K562 (cell line): ENCODE measurements at regions not wholly inside any gene's neighbourhood (a gene's known extent, or its start where the extent isn't known, plus 50 kb on each side); places are given as distances from the start of the nearest gene placed in this dataset.

Source experiments
- ATAC-seq: fragments of 200-7000 bp; cut with Tn5 transposase; 3 replicates; pipeline ENCODE4 v1.9.1; 2020; ENCODE audit warnings: moderate library complexity
- BruUV-seq: library from RNA; stranded (reverse); fragments of 400-500 nt; replicated peaks from 2 replicates; lab custom pipeline; 2021; lab: Mats Ljungman, UMichigan
- CTCF ChIA-PET: fragments of 300-600 bp; formaldehyde crosslinking; extraction: SDS; loops from one replicate; lab custom pipeline; 2021; ENCODE audit warnings: low intra/inter-chr PET ratio; lab: Yijun Ruan, JAX
- POLR2A ChIA-PET: fragments of 300-600, 350-650 bp; sonication (Branson Sonifier 250); formaldehyde crosslinking; extraction: SDS; loops from one replicate; lab custom pipeline; 2021; ENCODE audit warnings: antibody characterized with exemption, inconsistent platforms; lab: Yijun Ruan, JAX
- DNase-seq, 4 experiments: peaks; one replicate each; pipeline versions ENCODE4 v3.0.0 to v3.0.0-alpha.2; 2011 to 2018; ENCODE audit warnings: low spot score in 3 of 4, mixed read lengths in 3 of 4; ENCODE audit errors: extremely low read depth in 1 of 4
- FAIRE-seq: peaks from 2 replicates; lab custom pipeline; 2011; peaks lifted over from hg19 to GRCh38; lab: Jason Lieb, UNC
- H2AFZ ChIP-seq: 2 replicates; pipeline ENCODE4 v1.6.0; 2011; ENCODE audit warnings: low read depth, low read length, control low read depth, inconsistent platforms
- H3K27ac ChIP-seq: fragments of 200-600 bp; 3 replicates; pipeline ENCODE4 v1.8.0; 2011; ENCODE audit warnings: low read depth, mild to moderate bottlenecking, control low read depth, inconsistent platforms, low read length, moderate library complexity, mixed read lengths; ENCODE audit errors: extremely low read depth
- H3K27me3 ChIP-seq, 2 experiments: fragments of 300-600 bp in 1 of 2; 2 replicates in 1 of 2; 3 replicates in 1 of 2; pipeline versions ENCODE4 v1.6.0 to v1.8.0; 2011; ENCODE audit warnings: inconsistent platforms in 2 of 2, low read length in 2 of 2, mild to moderate bottlenecking in 1 of 2, mixed read lengths in 1 of 2, moderate library complexity in 1 of 2; ENCODE audit not compliant: control insufficient read depth in 2 of 2, insufficient read depth in 2 of 2
- H3K36me3 ChIP-seq: fragments of 300-600 bp; 3 replicates; pipeline ENCODE4 v1.8.0; 2011; ENCODE audit warnings: mild to moderate bottlenecking, low read length, inconsistent platforms; ENCODE audit not compliant: control insufficient read depth, insufficient read depth
- H3K4me1 ChIP-seq, 2 experiments: fragments of 200-600 bp in 1 of 2; replicated peaks in 1 of 2; 2 replicates in 1 of 2; 3 replicates in 1 of 2; pipeline versions ENCODE4 v1.5.1 to v1.8.0; 2011; ENCODE audit warnings: inconsistent platforms in 2 of 2, low read length in 2 of 2, mild to moderate bottlenecking in 1 of 2, mixed read lengths in 1 of 2, moderate library complexity in 1 of 2; ENCODE audit not compliant: control insufficient read depth in 2 of 2, insufficient read depth in 2 of 2
- H3K4me2 ChIP-seq: 2 replicates; pipeline ENCODE4 v1.6.1; 2011; ENCODE audit warnings: low read length, control low read depth, inconsistent platforms, mixed read lengths; ENCODE audit not compliant: insufficient read depth
- H3K4me3 ChIP-seq: fragments of 200-600 bp; sonication (generic), shearing (Covaris generic); 2 replicates; pipeline ENCODE4 v1.5.1; 2016; ENCODE audit warnings: control low read depth, inconsistent platforms
- H3K79me2 ChIP-seq: fragments of 200-600 bp; 3 replicates; pipeline ENCODE4 v1.8.0; 2011; ENCODE audit warnings: low read length, inconsistent platforms; ENCODE audit not compliant: control insufficient read depth, insufficient read depth
- H3K9ac ChIP-seq, 2 experiments: 2 replicates each; pipeline versions ENCODE4 v1.6.0 to v1.6.1; 2011; ENCODE audit warnings: low read depth in 2 of 2, low read length in 2 of 2, control low read depth in 1 of 2, inconsistent platforms in 1 of 2, mild to moderate bottlenecking in 1 of 2, mixed read lengths in 1 of 2; ENCODE audit not compliant: insufficient read depth in 1 of 2
- H3K9me1 ChIP-seq: one replicate; pipeline ENCODE4 v1.6.0; 2011; ENCODE audit warnings: inconsistent platforms, mild to moderate bottlenecking, low read length, moderate library complexity; ENCODE audit not compliant: control insufficient read depth, insufficient read depth
- H3K9me3 ChIP-seq: replicated peaks from 2 replicates; pipeline ENCODE4 v1.5.1; 2011; ENCODE audit warnings: low read depth, low read length, inconsistent platforms; ENCODE audit not compliant: control insufficient read depth, insufficient read depth
- H4K20me1 ChIP-seq: replicated peaks from 2 replicates; pipeline ENCODE4 v1.6.1; 2011; ENCODE audit warnings: low read length, inconsistent platforms, mixed read lengths; ENCODE audit not compliant: control insufficient read depth, insufficient read depth
- ATF3 ChIP-seq, 2 experiments: fragments of 450-650 bp in 1 of 2; sonication (generic) in 1 of 2; formaldehyde crosslinking in 1 of 2; IDR thresholded peaks in 1 of 2; conservative IDR thresholded peaks in 1 of 2; 2 replicates each; pipeline versions ENCODE4 v1.6.1 to v1.8.1; 2016 to 2023; ENCODE audit warnings: mild to moderate bottlenecking in 2 of 2, moderate library complexity in 2 of 2, inconsistent platforms in 1 of 2, missing genetic modification reagents in 1 of 2
- ATF7 ChIP-seq: fragments of 450-650 bp; IDR thresholded peaks from 2 replicates; pipeline ENCODE4 v1.7.1; 2014; ENCODE audit warnings: mild to moderate bottlenecking, moderate library complexity
- BRD4 ChIP-seq: fragments of 200-600 bp; sonication (generic); IDR thresholded peaks from 2 replicates; pipeline ENCODE4 v1.6.1; 2017; ENCODE audit warnings: inconsistent platforms
- CEBPB ChIP-seq: fragments of 450-650 bp; IDR thresholded peaks from 2 replicates; pipeline ENCODE4 v1.6.1; 2016; ENCODE audit warnings: missing genetic modification characterization, missing compliant biosample characterization
- EP300 ChIP-seq: IDR thresholded peaks from 2 replicates; pipeline ENCODE4 v1.6.1; 2012; ENCODE audit warnings: low read length, improper control_type of control experiment
- FOSL1 ChIP-seq: fragments of 200-800 bp; sonication (Bioruptor generic); conservative IDR thresholded peaks from 2 replicates; pipeline ENCODE4 v1.6.1; 2016; ENCODE audit warnings: missing genetic modification characterization, missing compliant biosample characterization
- JUNB ChIP-seq: fragments of 450-650 bp; formaldehyde crosslinking; conservative IDR thresholded peaks from 2 replicates; pipeline ENCODE4 v1.4.0; 2020; ENCODE audit warnings: mild to moderate bottlenecking
- KLF1 ChIP-seq: fragments of 450-650 bp; IDR thresholded peaks from 2 replicates; pipeline ENCODE4 v1.6.1; 2016; ENCODE audit warnings: missing genetic modification characterization, missing compliant biosample characterization
- NFE2 ChIP-seq: IDR thresholded peaks from 2 replicates; pipeline ENCODE4 v1.6.1; 2014; ENCODE audit warnings: antibody characterized with exemption, low read depth
- NR2C2 ChIP-seq, 2 experiments: fragments of 200-800 bp in 1 of 2; sonication (Bioruptor generic) in 1 of 2; sonication (generic) in 1 of 2; formaldehyde crosslinking in 1 of 2; IDR thresholded peaks; 2 replicates each; pipeline versions ENCODE4 v1.6.1 to v1.8.0; 2016 to 2022; ENCODE audit warnings: mild to moderate bottlenecking in 1 of 2, missing compliant biosample characterization in 1 of 2, missing genetic modification characterization in 1 of 2, missing genetic modification reagents in 1 of 2
- PHF8 ChIP-seq: fragments of 200-600 bp; sonication (generic); IDR thresholded peaks from 2 replicates; pipeline ENCODE4 v1.6.1; 2012; ENCODE audit warnings: mixed run types, mild to moderate bottlenecking, inconsistent platforms, low read length, moderate library complexity, borderline replicate concordance
- PRDM10 ChIP-seq: fragments of 450-650 bp; IDR thresholded peaks from 2 replicates; pipeline ENCODE4 v1.6.1; 2018; ENCODE audit not compliant: partially characterized antibody
- ZBTB11 ChIP-seq, 3 experiments: fragments of 200-800 bp in 1 of 3; fragments of 250-450 bp in 1 of 3; fragments of 450-650 bp in 1 of 3; sonication (Bioruptor Pico) in 1 of 3; sonication (Bioruptor generic) in 1 of 3; formaldehyde crosslinking in 1 of 3; IDR thresholded peaks; 2 replicates each; pipeline versions ENCODE4 v1.6.1 to v1.8.0; 2016 to 2022; ENCODE audit warnings: mild to moderate bottlenecking in 2 of 3, missing genetic modification characterization in 2 of 3, missing compliant biosample characterization in 1 of 3, moderate library complexity in 1 of 3
- ZNF408 ChIP-seq: fragments of 250-450 bp; sonication (Bioruptor Pico); IDR thresholded peaks from 2 replicates; pipeline ENCODE4 v1.4.0; 2020; ENCODE audit warnings: low read depth, mild to moderate bottlenecking, moderate library complexity
- WGBS: fragments of 100-300 bp; shearing (Covaris generic); methylation state at CpG from one replicate; pipeline ENCODE4 v1.1.6; 2016; ENCODE audit warnings: low coverage, mixed read lengths; ENCODE audit not compliant: insufficient coverage; ENCODE audit errors: missing lambda C conversion rate; 5-methylcytosine and 5-hydroxymethylcytosine counted together
- in situ Hi-C: fragments of 300-500 bp; cut with MboI; formaldehyde crosslinking; loops from 4 replicates; pipeline ENCODE4 v1.15.0; 2018; ENCODE audit warnings: inconsistent platforms, mixed read lengths
- intact Hi-C: fragments of 100-400 bp; cut with micrococcal nuclease; formaldehyde crosslinking; loops from 2 replicates; pipeline ENCODE4 v1.14.2; 2022

GRCh38 chr12:92206596-92206995, 61.0 kb upstream of the BTG1 start:
- intact Hi-C loops, result no loop called here
- FAIRE-seq (no peak), ATAC-seq (peak; percentile 63), DNase-seq (no peak)
- H4K20me1 ChIP-seq, result no peaks in the 10 kb centered on the region
- H3K27me3 ChIP-seq, result no peaks in the 10 kb centered on the region
- H3K4me2 ChIP-seq, result no peak overlapping the region
- H2AFZ ChIP-seq, result no peak overlapping the region
- H3K4me1 ChIP-seq, result peaks cover 0 to 5% of the 10 kb centered on the region in 2 experiments; a peak in 1 of 5 replicates
- ChIA-PET CTCF (no interaction called here), POLR2A (interaction anchor here (1.0 kb wide), 1 partner anchor 9 kb away, joined by 4 read pairs; no protein-coding TSS in a partner anchor)
- 41% methylated on average over 1 of the region's 1 CpG for WGBS
- no peaks in the 10 kb centered on the region for H3K9me3 ChIP-seq
- H3K79me2 ChIP-seq, result no peaks in the 10 kb centered on the region
- H3K4me3 ChIP-seq, result no peak overlapping the region
- no peaks in the 10 kb centered on the region for H3K9me1 ChIP-seq
- no peak overlapping the region for H3K27ac ChIP-seq
- no peaks in the 10 kb centered on the region for H3K36me3 ChIP-seq
- H3K9ac ChIP-seq, result no peak overlapping the region
- in situ Hi-C loops, result no loop called here
- BruUV-seq, result no TSS peak
- TF ChIP-seq ZBTB11 (CRISPR knock-in tag; IDR thresholded peaks at IDR 0.05) (no peak), ATF3 (IDR thresholded peaks at IDR 0.05) (peak; percentile 95), ATF3 (CRISPR knock-in tag; conservative IDR thresholded peaks at IDR 0.05) (no peak), BRD4 (no peak), FOSL1 (tag) (peak; percentile 50), JUNB (CRISPR knock-in tag) (no peak), PHF8 (no peak), ATF7 (peak; percentile 84), ZNF408 (CRISPR knock-in tag) (no peak), NR2C2 (CRISPR knock-in tag; IDR thresholded peaks at IDR 0.05) (no peak), NR2C2 (tag; IDR thresholded peaks at IDR 0.05) (peak; percentile 30; the same call in 1 of the 2 replicates), KLF1 (tag) (no peak), NFE2 (no peak), CEBPB (tag) (0 out of 2 replicates have a peak, but pooled peaks have one; percentile 8), EP300 (peak; percentile 30; the same call in 1 of the 2 replicates), PRDM10 (no peak)
